Activated T-helper 1 cell treated with anti-CD3 and anti-CD28 coated beads, Interleukin-2, amount 50 U/mL, for 16 hours (primary cell): ENCODE measurements at regions not wholly inside any gene's neighbourhood (a gene's known extent, or its start where the extent isn't known, plus 50 kb on each side); places are given as distances from the start of the nearest gene placed in this dataset.
"Not testable (repeated sequence)": the region's sequence is repeated elsewhere in the genome, so short reads cannot be mapped to it uniquely, and the experiment has no call there.

Source experiments
- DNase-seq, 2 donors: peaks; one replicate each; pipeline ENCODE4 v3.0.0-alpha.2; 2020; ENCODE audit warnings: low read depth in 1 of 2, low spot score in 1 of 2

DNA sequence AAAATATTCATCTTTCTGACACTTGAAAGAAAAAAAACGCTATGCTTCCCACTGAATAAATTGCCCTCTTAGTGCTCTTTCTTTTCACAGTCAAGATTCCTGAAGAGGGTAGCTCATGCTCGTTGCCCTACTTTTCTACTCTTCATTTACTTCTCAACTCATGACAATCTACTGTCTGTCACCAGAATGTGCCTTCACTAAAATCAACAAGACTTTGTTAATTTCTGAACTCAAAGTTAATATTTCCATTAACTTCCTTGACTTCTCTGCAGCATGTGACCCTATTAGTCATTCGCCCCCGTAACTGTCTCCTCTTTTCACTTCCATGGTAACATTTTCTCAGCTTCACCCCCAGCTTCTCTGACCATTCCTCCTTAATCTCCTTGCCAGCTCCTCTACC is 98.9 kb upstream of the MAPRE2 start:
- no peak for DNase-seq

DNA sequence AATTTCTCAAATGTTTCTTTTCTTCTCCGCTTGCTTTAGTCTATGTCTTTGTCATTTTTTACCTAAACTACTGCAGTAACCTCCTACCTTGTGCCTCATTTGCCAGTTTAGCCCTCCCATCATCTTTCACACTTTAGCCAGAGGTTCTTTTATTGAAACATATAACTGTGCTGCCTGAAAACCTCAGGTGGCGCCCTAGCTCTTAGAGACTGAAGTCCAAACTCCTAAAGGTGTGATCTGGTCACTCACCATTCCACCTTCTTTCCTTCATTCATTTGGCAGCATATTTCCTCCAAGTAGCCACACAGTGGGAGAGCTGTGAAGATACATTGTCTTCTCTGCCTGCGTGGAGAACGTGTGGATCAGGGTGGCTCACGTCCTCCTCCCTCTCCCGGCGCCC is 98.2 kb upstream of the MAPRE2 start:
- no peak for DNase-seq

DNA sequence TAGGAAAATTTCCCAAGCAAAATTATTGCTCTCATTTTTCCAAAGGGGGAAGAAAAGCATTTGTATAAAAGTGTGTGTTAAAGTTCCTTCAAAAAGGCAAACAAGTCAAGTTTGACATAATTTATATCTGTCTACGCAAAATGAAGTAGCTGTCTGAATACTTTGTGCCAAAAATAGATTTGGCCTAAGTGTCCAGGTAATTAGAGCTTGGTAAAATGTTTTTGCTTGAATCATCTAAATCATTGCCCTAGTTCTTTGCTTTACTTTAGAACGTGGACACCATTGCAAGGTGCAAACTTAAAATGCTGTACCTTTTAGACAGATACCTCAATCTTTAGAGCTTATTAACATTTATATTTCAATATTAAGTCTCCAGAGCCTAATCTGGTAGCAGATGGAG is 97.6 kb upstream of the MAPRE2 start:
- no peak for DNase-seq

DNA sequence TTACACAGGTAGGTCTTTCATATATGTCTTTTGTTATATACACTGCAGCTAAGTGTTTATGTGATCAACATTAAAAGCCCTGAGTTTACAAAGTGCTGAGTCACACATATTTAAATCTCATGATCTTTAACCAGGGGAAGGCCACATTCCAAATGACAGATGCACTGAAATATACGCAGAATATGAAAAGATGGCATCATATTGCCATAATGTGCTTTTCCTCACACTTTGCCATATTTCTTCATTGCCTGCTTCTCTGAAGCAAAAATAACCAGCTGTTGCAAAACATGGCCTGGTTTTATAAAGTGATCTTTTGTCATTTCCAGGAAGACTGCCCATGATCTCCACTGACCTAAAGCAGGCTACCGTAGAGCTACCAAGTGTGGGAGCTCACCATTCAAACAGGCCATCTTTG is 93.5 kb upstream of the MAPRE2 start:
- DNase-seq: no peak

DNA sequence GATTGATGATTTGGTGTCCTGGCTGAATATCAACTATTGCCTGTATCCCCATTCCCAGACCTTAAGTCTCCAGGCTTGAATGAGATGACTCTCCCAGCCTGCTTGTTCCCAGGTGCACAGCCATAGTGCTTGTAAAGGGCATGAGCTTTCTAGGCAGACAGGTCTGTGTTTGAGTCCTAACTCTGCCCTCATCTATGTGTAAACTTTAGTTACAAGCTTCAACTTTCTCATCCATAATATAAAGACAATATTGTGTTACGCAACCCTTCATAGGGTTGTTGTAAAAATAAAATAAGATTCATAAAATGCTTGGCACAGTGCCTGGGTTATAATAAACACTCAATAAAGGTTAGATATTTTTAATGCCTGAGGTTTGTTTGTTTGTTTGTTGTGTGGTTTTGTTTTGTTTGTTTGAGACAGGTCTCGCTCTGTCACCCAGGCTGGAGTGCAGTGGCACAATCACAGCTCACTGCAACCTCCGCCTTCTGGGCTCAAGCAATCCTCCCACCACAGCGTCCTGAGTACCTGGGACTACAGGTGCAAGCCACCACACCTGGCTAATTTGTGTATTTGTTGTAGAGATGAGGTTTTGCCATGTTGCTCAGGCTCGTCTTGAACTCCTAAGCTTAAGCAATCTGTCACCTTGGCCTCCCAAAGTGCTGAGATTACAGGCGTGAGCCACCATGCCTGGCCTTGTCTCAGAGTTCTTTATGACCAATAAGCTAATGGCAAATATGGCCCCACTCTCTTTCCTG is 89.4 kb upstream of the MAPRE2 start:
- DNase-seq: no peak

- DNase-seq: no peak
Observed at GRCh38 chr18:34953212-34953611, 88.0 kb upstream of the MAPRE2 start.

DNA sequence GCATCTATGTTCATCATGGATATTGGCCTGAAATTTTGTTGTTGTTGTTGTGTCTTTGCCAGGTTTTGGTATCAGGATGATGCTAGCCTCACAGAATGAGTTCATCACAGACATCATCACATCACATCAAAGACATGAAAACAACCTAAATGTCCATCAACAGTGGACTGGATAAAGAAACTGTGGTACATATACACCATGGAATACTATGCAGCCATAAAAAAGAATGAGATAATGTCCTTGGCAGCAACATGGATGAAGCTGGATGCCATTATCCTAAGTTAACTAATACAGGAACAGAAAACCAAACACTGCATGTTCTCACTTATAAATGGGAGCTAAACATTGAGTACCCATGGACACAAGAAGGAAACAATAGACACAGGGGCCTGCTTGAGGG is 85.7 kb upstream of the MAPRE2 start:
- not testable (repeated sequence) for DNase-seq

GRCh38 chr18:34956663-34957062 is 84.5 kb upstream of the MAPRE2 start:
- no peak for DNase-seq

DNA sequence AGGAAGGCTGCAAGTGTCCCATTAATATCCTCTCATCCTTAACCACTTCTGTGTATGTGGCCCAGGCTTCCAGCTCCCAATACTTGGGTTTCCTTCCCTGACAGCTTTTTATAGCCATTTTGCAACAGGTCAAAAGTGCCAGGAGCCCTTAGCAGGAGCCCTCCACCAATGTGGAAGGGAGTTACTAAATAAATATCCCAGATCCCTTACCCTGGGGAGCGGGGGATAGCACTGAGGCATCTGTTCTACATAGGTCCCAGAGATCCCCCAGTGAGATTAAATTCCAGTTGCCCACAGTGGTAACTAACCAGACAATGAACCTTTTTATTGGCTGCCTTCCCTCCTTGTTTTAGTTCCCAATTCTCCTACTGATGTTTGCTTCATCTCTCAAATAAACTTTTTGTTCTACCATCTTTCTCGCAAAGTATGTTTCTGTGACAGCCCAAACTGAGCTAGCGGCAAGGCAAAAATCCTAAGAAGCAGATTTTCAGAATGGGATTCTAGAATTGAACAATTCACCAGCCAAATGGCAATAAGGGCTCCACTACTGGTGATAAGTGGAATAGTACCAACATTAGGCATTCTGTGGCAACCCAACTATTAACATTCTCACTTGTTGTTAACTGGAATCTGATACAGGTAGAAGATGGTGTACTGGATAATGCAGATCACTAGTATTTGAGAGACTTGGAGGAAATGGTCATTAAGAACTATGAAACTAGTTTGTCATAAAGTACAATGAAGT is 83.9 kb upstream of the MAPRE2 start:
- DNase-seq: no peak

GRCh38 chr18:34957864-34958259 is 83.4 kb upstream of the MAPRE2 start:
- DNase-seq: no peak

DNA sequence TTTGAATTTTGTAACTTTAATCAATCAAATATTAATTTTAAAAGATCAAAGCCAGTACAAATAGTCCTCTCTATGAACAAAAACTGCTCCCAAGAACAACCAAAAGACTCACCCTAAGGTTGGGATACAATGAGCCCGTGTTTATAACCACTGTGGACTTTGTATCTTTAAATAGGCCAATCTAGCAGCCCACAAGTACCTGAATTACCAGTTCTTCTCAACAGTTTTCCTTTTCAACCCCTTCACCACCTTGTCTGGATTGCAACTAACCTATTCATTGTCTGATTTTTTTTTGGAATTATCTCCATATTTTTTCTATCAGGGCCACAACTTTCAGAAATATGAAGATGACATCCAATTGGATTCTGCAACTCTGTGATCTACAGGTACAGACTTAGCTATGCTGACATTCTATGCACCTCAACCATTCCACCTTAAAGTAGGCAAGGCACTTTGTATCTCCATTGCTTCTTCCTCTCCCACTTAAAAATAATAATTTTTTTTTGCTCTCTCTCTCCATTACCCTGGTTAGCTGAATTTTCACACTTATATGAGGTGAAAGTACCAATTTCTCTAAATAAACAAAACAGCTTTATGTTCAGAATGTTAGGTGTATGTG is 81.9 kb upstream of the MAPRE2 start:
- DNase-seq: no peak

DNA sequence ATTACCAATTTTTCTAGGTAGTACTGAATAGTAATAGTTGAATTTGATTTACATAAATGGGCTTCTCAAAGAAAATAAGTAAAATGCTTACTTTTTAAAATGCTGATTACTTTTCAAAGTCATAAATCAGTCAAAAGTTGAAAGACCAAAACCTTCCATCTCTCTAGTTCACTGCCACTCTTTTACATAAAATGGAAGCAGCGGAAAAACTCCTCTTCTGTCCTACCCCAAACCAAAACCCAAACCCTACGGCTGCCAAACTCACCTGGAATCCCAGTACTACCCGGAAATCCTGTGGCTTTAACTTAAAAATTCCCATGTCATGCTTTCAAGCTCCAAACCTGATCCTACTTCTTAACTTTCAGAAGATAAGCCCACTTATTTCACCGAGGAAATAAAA is 81.2 kb upstream of the MAPRE2 start:
- no peak for DNase-seq

- no peak for DNase-seq
Observed at GRCh38 chr18:34965108-34965507, 76.1 kb upstream of the MAPRE2 start.

GRCh38 chr18:34965566-34965965 is 75.6 kb upstream of the MAPRE2 start:
- no peak for DNase-seq

DNA sequence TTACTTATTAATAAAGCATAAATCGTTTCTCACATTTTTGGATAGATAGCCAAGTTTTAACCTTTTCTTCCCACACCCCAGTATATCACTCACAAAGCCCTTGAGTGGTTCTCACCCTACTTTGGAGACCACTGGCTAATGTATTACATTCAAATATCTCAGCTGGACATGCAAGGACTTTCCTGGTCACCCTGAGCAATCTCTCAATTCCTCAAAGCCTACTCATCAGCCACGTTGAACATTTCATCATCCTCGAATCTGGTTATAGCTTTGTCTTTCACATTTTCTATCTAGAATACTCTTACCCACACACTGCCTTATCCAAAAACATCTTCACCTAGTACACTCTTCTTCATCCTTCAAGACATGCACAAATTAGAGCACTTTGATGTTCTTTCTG is 71.1 kb upstream of the MAPRE2 start:
- no peak for DNase-seq

DNA sequence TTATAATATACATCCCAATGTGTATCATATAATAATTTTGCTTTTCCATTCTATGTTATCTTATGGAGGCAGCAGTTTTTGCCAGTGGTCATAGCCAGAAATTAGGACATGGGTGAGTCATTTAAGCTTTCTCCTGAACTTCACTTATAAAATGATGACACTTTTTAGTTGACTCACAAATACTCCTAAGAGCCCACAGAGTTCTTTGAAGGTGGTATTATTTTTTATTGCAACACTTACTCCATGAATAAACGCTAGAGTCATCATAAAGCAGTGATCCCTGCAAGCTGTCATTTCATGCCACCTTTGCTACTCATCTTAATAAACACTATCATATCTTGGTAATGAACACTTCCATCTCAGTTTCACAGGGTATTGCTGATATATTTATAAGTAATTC is 69.9 kb upstream of the MAPRE2 start:
- DNase-seq: no peak

DNA sequence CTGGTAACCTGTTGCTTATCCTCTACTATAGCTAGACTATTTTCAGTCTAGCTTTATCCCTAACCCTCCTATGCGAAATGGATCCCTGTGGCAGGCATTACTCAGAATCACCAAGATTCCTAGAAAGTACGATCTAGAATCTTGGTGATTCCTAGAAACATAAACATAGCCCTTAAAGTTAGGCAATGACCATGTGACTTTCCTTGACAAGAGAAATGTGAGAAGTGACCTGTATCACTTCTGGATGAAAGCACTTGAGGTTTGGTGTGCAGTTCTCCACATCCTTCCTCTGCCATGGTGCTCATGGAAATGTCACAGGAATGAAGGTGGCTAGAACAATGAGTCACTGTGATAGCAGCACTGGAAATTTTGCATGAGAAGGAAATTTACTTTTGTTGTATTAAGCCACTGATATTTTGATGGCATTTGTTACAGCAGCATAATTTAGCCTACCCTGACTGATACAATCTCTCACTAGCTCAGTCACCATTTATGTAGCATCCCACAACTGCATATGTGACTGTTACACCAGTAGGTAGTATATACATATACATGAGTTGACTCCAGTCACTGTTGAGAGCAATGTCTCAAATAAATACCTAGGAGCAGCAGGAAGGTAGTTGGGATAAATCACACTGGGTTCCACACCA is 68.3 kb upstream of the MAPRE2 start:
- no peak for DNase-seq

DNA sequence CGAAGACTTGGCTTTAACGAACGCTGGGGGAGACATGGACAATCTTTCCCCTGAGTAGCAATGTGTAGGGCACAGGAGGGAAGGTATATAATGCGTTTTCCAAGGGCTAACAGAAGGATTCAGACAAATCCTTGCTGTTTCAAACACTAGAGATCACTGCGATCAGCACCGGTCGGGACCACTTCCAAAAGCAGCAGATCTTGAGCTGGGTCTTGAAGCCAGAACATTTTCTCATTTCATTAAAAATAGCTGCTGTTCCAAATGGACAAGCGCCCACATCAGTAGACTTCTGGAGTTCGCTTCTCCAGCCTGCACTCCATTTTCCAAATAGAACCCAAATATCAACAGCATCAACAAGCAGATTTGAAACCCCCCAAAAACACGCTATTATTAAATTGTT is 65.1 kb upstream of the MAPRE2 start:
- DNase-seq: no peak

GRCh38 chr18:34976534-34976898 is 64.7 kb upstream of the MAPRE2 start:
- DNase-seq: no peak

DNA sequence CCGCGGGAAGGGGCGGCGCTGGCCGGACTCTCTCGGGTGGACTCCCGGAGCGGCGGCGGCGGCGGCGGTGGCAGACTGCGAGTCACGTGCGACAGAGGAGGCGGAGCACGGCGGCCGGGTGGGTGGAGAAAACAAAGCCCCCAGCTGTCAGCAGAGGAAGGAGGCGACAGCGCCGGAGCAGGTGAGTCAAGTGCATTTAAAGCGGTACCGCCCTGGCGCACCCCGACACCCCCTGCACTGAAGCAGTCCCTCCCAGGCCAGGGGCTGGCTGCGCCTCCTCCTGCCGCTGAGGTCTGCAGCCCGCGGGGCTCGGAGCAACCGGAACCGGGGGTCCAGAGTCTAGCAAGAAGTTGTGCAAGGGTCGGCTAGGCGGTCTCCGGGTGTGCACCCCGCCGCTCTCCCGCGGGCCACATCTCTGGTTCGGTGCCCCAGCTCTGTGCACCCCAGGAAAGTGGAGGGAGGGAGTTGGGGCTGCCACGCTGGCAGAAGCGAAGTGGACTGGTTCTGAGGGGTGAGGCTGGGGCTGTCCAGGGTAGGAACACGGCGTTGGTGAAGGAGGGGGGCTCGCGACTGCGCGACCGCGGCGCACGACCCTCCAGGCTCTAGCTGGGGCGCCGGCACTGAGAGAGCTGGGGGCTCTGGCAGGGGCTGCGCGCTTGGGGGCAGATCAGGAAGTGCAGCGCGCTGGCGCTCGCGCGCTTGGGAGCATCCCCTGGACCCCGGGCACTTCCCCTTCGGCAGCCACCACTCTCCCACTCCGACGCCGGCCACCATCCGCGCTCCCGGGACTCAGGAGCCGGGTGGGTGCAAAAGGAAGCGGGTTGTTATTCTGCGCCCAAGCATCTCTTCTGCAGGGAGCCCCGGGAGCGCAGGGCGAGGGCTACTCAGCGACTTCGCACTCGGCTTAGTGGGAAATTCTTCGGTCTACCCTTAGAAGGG is 64.0 kb upstream of the MAPRE2 start:
- DNase-seq: peak; percentile 41 to 58
